Stomach (tissue), 4 donors: ENCODE measurements at regions not wholly inside any gene's neighbourhood (a gene's known extent, or its start where the extent isn't known, plus 50 kb on each side); places are given as distances from the start of the nearest gene placed in this dataset.

Source experiments
- CTCF ChIP-seq, 7 experiments: fragments of 450-650 bp in 4 of 7; fragments of 200-600 bp in 3 of 7; sonication (generic) in 3 of 7; IDR thresholded peaks; one replicate each; pipeline ENCODE4 v1.5.1; 2016 to 2019; ENCODE audit warnings: antibody characterized with exemption in 7 of 7, control low read depth in 2 of 7, mild to moderate bottlenecking in 1 of 7
- EP300 ChIP-seq: sonication (generic); formaldehyde crosslinking; IDR thresholded peaks from one replicate; pipeline ENCODE4 v1.6.1; 2017; ENCODE audit warnings: antibody characterized with exemption

GRCh38 chr4:159551281-159551680 is 448.4 kb downstream of the RAPGEF2 start:
- TF ChIP-seq CTCF (IDR thresholded peaks at IDR 0.05) (no peak), EP300 (no peak)
